Left forelimb (tissue), 1 donor: ENCODE measurements at regions not wholly inside any gene's neighbourhood (a gene's known extent, or its start where the extent isn't known, plus 50 kb on each side); places are given as distances from the start of the nearest gene placed in this dataset.

Experiments used
- DNase-seq: peaks from one replicate; pipeline ENCODE4 v3.0.0-alpha.2; 2018; ENCODE audit warnings: low spot score

- no peak for DNase-seq
Measured at GRCh38 chr3:117892431-117892841, 1142.2 kb downstream of the IGSF11 start.

- no peak for DNase-seq
Measured at GRCh38 chr3:117893001-117893400, 1141.6 kb downstream of the IGSF11 start.

- DNase-seq = no peak
Measured at GRCh38 chr3:117893638-117894037, 1141.0 kb downstream of the IGSF11 start.

GRCh38 chr3:117898722-117899522, 1135.7 kb downstream of the IGSF11 start:
- DNase-seq = no peak

GRCh38 chr3:117903226-117903625, 1131.4 kb downstream of the IGSF11 start:
- no peak for DNase-seq

- no peak for DNase-seq
Measured at GRCh38 chr3:117910820-117911521, 1123.7 kb downstream of the IGSF11 start.

- no peak for DNase-seq
Measured at GRCh38 chr3:117912352-117912751, 1122.3 kb downstream of the IGSF11 start.

- no peak for DNase-seq
Measured at GRCh38 chr3:117914540-117915100, 1120.0 kb downstream of the IGSF11 start.

- no peak for DNase-seq
Measured at GRCh38 chr3:117916839-117917238, 1117.8 kb downstream of the IGSF11 start.

- no peak for DNase-seq
Measured at GRCh38 chr3:117919621-117920020, 1115.0 kb downstream of the IGSF11 start.

GRCh38 chr3:117920253-117920898, 1114.3 kb downstream of the IGSF11 start:
- DNase-seq = no peak

- DNase-seq = no peak
Measured at GRCh38 chr3:117921411-117921810, 1113.2 kb downstream of the IGSF11 start.

GRCh38 chr3:117922039-117922438, 1112.6 kb downstream of the IGSF11 start:
- no peak for DNase-seq

GRCh38 chr3:117926819-117927218, 1107.8 kb downstream of the IGSF11 start:
- DNase-seq = no peak

- no peak for DNase-seq
Measured at GRCh38 chr3:117927825-117928224, 1106.8 kb downstream of the IGSF11 start.

- no peak for DNase-seq
Measured at GRCh38 chr3:117928836-117929235, 1105.8 kb downstream of the IGSF11 start.

- DNase-seq = no peak
Measured at GRCh38 chr3:117932441-117932840, 1102.2 kb downstream of the IGSF11 start.

GRCh38 chr3:117936159-117936558, 1098.5 kb downstream of the IGSF11 start:
- no peak for DNase-seq

GRCh38 chr3:117938974-117939373, 1095.7 kb downstream of the IGSF11 start:
- no peak for DNase-seq

GRCh38 chr3:117939425-117940027, 1095.1 kb downstream of the IGSF11 start:
- DNase-seq = no peak

- DNase-seq = no peak
Measured at GRCh38 chr3:117941015-117941414, 1093.6 kb downstream of the IGSF11 start.

- DNase-seq = no peak
Measured at GRCh38 chr3:117941756-117942155, 1092.9 kb downstream of the IGSF11 start.
